NB4 (cell line): ENCODE measurements at regions not wholly inside any gene's neighbourhood (a gene's known extent, or its start where the extent isn't known, plus 50 kb on each side); places are given as distances from the start of the nearest gene placed in this dataset.

ENCODE experiments used
- CTCF ChIP-seq: IDR thresholded peaks from one replicate; pipeline ENCODE4 v1.5.1; 2012; ENCODE audit warnings: low read depth, low read length
- MYC ChIP-seq: IDR thresholded peaks from 2 replicates; pipeline ENCODE4 v1.6.1; 2011; ENCODE audit warnings: low read depth, low read length
- POLR2A ChIP-seq: IDR thresholded peaks from 2 replicates; pipeline ENCODE4 v1.6.1; 2011; ENCODE audit warnings: mild to moderate bottlenecking; ENCODE audit not compliant: insufficient read length; ENCODE audit errors: extremely low read depth

- TF ChIP-seq CTCF (no peak), POLR2A (no peak), MYC (no peak)
These were observed 410.2 kb downstream of the FAM47A start for GRCh38 chrX:33721927-33722326.
